ENCODE measurements at regions not wholly inside any gene's neighbourhood (a gene's known extent, or its start where the extent isn't known, plus 50 kb on each side); places are given as distances from the start of the nearest gene placed in this dataset.
"Not testable (repeated sequence)": the region's sequence is repeated elsewhere in the genome, so short reads cannot be mapped to it uniquely, and the experiment has no call there.

DNA sequence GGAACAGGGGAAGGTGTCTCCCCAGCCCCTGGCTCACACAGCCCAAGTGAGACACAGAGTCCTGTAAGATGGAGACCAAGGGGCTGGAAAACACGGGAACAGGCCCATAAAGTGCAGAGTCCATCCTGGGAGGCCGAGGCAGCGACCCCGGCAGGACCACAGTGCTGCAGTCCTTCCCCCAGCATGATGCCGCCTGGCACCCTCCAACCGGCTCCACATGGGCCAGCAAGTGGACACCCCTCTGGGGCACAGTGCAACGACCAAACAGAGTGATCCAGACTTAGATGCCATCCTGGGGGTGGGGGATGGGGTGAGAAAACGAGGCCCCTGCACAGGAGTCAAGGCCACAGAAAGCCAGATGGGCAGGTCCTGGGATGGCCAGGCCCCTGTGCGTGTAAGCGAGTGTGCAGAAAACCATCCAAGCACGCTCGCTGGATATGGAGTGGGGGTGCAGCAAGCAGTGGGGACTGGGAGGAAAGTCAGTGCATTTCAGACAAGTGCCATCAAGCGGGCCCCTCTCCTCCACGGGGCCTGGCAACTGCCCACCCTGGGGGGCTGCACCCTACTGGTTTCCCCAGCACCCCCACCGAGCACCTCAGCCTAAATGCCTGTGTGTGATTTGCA is 104.7 kb downstream of the NPIPB11 start:
- peak in 3 of 42 donors; percentile 7 to 26 (median 19) for DNase-seq
- intact Hi-C loops (cut with DNase I), result not testable (repeated sequence)

DNA sequence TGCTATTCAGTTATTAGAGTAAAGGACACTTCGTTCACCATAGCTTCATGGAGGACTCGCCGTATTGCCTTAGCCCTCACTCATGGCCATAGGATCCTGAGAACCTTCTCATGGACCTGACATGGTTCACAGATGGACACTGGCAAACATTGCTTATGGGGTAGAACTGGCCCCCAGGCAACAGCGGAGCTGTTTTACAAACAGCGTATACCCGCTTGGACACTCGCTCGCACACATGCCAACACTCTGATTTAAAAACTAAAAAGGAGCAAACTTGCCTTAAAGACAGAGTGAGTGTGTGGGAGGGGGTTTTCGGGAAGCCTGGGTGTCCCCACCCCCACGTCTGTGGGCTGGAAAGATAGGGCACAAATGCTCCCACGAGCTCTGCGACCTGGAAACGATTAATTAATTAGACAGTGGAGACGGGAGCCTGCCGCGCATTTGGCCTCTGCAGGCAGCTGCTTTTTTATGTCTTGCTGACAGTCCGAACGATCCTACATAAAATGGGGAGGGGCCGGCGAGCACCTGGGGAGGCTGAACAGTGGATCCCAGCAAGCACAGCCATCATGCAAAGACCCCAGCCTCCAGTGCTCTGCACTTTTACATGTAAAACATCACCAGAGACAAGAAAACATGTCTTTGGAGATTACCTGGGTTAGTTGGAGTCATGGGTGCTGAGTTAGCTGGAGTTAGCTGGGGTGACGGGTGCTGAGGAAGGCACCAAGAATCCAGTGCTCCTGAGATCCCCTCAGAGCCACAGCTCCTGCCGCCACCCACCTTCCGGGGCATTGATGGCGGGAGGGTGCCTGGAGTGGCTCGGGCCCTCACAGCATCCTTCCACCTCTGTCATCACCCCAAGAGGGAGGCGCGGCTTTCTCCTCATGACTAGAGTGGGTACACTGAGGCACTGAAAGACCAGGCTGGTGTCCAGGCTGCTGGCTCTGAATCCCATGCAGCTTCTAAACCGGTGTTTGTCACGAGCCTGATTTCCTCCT is 105.7 kb downstream of the NPIPB11 start:
- DNase-seq, result peak in 3 of 42 donors; percentile 6 to 16 (median 14)
- intact Hi-C loops (cut with DNase I), result not testable (repeated sequence)

DNA sequence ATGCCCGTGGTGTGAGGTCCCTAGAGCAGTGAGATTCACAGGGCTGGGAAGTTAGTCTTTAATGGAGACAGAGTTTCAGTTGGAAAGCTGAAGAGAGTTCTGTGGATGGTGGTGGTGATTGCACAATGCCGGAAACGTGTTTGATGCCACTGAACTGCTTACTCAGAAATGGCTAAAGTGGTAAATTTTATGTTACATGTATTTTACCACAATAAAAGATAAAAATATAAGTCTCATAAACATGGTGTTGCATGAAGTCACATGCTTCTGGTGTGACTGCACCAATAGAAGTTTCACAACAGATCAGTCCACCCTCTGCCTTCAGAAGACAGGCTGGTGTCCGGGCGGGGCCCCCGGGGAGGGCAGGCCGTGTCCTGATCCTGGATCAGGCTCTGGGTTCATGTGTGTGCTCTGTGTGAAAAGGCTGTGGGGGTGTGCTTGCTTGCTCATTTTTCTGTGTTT is 106.5 kb downstream of the NPIPB11 start:
- DNase-seq, result peak in 2 of 42 donors; percentile 7 to 32
- intact Hi-C loops (cut with DNase I), result not testable (repeated sequence)

DNA sequence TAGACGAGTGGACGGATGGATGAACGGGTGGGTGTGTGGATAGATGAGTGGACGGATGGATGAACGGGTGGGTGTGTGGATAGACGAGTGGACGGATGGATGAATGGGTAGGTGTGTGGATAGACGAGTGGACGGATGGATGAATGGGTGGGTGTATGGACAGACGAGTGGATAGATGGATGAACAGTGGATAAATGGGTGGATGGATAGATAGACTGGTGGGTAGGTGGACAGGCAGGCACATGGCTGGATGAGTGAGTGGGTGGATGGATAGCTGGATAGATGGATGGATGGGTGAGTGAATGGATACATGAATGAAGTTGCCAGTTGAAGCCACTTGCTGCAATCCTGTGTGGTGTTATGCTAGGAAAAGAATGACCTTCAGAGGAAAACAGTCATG is 107.5 kb downstream of the NPIPB11 start:
- intact Hi-C loops (cut with DNase I), result not testable (repeated sequence)

DNA sequence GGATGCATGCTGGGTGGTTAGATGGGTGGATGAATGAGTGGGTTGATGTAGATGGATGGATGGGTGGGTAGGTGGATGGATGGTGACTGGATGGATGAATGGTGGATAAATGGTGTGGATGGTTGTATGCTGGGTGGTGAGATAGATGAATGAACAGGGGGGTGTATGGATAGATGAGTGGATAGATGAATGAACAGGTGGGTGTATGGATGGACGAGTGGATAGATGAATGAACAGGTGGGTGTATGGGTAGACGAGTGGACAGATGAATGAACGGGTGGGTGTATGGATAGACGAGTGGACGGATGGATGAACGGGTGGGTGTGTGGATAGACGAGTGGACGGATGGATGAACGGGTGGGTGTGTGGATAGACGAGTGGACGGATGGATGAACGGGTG is 108.2 kb downstream of the NPIPB11 start:
- intact Hi-C loops (cut with DNase I); DNase-seq: not testable (repeated sequence)

More for the DNA sequence above, 107.5 kb downstream of the NPIPB11 start:
- DNase-seq, result not testable (repeated sequence)

DNA sequence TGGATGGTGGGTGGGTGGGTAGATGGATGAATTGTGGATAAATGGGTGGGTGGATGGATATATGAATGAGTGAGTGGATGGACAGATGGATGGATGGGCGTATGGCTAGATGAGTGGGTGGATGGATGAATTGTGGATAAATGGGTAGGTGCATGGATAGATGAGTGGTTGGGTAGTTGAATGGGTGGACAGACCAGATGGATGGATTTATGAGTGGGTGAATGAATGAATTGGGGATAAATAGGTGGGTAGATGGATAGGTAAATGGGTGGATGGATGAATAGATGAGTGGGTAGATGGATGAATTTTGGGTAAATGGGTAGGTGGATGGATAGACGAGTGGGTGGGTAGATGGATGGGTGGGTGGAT is 108.7 kb downstream of the NPIPB11 start:
- DNase-seq; intact Hi-C loops (cut with DNase I): not testable (repeated sequence)

DNA sequence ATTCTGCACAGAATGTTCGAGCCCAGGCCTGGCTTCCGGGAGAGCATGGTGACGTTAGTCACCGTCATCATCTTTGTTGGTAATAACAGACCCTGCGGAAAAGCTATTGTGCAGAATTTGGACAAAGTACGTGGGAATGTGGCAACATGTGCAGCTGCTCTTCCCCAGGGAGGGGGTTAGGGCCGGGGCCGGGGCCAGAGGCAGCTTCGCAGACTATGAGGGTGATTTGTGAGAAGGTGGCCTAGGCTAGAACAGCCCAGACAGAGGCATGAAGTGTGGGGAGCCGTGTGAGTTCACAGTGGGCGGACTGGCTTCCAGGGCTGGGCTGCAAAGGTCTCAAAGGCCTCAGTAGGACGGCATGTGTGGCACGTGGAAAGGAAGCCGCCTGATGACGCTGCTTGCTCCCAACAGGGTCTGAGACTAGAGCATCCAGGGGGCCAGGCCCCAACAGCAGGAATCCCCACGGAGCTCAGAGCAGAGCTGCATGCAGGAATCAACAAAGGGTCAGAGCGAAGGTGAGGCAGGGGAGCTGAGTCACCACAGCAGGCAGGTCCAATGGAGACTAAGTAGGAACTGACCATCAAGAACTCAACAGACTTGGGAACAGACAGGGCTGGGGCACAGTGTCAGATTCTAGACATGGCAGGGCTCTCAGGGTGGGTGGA is 109.2 kb downstream of the NPIPB11 start:
- peak in 4 of 42 donors; percentile 10 to 17 (median 14) for DNase-seq
- intact Hi-C loops (cut with DNase I), result not testable (repeated sequence)

DNA sequence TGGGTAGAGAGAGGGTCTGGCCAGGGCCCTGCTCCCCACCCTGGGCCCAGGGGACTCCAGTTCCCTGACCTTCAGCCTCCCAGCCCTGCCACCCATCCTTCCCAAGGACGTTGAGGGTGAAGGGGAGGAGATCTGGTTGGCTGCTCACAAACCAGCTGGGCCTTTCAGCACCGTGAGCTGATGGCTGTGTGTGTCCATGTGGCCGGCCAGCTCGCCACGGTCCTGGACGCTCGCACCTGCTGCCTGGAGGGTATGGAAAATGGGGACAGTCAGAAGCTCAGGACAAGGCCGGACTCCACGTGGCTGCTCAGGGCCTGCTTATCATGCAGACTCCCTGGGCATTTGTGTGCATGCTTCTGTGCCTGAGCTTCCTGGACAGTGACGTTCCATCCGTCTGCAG is 110.3 kb downstream of the NPIPB11 start:
- peak in 1 of 42 donors; percentile 17 for DNase-seq

DNA sequence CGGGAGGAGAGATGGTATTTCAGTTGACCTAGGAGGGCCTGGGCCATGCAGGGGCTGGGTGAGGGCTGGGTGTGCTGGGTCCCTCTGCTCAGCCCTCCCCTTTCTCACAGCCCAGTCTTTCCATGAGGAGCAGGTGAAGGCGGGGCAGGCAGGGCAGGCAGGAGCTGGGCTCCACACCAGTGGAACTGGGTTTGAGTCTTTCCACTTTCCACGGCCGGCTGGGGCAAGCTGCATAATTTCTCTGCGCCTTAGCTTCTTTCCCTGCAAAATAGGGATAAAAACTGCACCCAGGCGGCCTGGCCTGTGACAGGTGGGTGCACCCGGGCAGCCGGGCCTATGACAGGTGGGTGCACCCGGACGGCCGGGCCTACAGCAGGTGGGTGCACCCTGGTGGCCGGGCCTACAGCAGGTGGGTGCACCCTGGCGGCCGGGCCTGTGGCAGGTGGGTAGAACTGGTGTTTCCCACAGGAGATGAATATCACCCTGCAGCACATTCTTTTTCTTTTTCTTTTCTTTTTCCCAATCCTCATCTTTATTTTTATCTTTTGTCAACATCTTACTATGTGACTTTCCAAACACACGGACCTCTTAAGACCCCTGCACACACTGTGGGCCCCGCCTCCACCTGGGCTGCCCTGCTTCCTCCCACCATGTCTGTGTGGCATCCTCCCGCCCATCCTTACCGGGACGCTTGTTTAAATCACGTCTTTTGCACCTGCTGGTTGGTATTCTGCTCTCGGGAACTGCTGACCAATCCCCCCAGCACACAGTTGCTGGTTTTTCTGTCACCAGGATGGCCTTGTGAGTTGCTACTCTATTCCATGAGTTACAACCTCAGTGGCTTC is 111.3 kb downstream of the NPIPB11 start:
- not testable (repeated sequence) for DNase-seq

More for the DNA sequence above, 110.3 kb downstream of the NPIPB11 start:
- intact Hi-C loops (cut with DNase I), result not testable (repeated sequence)

DNA sequence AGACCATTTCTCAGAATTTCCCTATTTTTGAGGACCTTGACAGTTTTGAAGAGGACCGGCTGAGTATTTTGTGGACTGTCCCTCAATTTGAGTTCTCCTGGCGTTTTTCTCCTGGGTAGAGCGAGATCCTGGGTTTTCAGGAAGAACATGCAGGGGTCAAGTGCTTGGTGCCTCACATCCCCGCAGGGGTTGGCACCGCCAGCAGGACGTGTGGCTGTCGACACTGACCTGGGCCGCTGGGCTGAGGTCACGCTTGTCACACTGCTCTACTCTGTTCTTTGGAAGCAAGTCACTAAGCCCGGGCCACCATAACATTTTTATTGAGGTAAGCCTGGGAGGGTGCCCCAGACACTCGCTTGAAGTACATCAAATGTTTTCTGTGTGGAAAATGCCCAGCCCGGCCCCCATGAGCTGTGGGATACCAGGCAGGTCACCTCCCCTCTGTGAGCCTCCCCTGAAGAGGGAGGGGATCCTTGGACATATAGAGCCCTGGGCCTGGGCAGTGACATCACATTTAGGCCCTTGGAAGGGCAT is 112.0 kb downstream of the NPIPB11 start:
- DNase-seq; intact Hi-C loops (cut with DNase I): not testable (repeated sequence)

More for the DNA sequence above, 111.3 kb downstream of the NPIPB11 start:
- intact Hi-C loops (cut with DNase I), result not testable (repeated sequence)

DNA sequence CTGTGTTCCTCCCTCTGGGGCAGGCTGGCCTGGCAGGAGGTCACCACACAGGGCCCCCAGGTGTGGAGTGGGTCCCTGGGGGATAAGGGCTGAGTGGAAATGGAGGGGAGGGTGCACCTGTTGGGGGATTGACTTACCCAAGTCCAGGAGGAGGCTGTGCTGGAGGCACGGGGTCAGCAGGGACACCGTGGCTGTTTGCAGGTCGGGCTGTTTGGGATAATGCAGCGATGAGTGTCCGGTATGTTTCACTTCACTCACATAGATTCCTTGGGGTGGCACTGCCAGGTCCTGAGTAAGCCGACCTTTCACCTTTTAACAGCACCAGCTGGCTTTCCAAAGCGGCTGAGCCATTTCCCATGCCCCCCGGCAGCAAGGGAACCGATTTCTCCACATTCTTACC is 113.0 kb downstream of the NPIPB11 start:
- DNase-seq; intact Hi-C loops (cut with DNase I): not testable (repeated sequence)

DNA sequence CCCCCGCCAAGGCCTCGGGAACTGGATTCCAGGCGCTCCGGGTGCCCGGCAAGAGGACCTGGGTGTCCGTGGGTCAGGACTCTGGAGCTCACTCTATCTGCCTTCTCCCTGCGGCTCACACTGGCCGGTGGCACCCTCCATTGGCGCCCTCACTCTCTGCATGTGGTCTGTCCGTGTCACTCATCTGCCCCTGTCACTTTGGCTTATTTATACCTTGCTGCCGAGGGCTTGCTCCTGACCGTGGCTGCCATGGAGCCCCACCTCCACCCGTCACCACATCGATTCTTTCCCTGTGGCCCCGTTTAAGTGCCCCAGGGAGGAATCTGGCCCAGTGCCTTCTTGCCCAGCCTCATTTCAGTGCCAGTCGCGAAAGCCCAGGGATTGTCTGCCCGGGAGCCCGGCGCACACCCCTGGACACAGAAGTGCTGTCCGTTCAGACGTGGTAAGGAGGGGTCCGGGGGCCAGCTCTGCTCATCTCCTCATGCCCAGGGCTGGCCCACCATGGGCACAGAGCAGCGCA is 113.5 kb downstream of the NPIPB11 start:
- intact Hi-C loops (cut with DNase I), result not testable (repeated sequence)
- DNase-seq, result peak in 1 of 42 donors; percentile 15

DNA sequence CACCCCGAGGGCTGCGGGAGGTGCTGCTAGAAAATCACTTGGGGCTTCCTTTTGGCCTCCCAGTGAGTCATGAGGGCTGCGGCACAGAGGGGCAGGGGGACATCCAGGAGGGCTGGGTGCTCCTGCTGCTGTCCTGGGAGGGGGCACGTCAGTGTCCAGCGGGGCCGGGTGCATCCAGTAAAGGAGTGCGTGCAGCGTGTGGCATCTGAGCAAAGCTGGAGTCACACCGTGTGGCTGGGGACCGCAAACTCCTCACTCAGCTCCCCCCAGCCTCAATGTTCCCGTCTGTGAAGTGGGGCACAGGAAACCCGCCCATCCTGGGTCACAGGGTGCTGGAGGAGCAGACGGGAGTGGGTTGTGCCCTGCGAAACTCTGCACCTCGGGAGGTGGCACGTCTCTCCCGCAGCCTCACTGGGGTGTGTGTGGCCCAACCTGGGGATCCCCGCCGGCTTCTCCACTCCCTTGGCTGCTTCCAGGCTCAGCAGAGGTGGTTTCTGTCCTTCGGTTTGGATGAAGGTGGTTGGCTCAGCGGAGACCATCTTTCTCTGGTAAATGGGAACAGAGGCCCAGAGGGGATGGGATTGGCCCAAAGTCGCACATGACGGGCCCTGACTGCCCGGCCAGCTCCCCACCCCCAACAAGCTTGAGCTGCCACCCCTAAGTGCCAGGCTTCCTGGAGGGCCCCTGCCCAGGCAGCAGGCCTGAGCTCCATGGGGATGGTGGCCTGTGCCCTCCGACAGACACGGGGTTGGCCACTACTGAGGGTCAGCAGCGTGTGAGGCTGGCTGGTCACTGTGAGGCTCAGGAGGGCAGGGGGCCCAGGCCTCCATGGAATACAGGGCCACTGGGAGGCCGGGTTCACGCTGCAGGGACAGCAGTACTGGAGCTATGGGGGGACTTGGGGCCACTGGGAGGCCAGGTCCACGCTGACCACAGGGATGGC is 114.9 kb downstream of the NPIPB11 start:
- DNase-seq, result peak in 1 of 42 donors; percentile 11
- intact Hi-C loops (cut with DNase I), result not testable (repeated sequence)

DNA sequence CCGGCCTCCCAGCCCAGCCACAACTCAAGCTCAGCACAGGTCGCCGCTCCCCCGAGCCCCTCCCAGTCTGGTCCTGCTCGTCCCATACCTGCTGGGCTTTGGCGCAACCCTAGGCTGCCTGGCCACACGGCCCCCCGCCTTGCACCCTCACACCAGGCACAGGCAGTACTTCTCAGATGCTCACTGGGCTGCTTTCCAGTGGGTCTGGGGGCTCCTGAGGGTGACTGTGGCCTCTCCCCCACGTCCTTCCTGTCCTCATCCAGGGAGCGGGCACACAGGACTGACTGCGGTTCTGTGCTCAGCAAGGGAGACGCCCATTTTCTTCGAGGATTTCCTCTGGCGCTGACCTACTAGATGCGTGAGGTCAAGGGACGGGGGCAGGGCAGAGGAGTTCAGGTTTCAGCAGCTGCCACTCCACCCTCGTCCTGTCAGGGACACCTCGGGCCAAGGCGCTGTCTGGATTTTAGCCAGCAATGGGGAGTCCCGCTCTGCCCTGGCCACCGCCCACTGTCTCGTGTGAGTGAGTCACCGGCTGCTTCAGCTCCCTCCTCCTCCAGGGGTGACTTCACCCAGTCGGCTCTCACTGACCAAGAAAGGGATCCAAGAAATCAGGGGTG is 115.8 kb downstream of the NPIPB11 start:
- intact Hi-C loops (cut with DNase I), result no loop called here
- peak in 33 of 42 donors; percentile 13 to 80 (median 37) for DNase-seq

DNA sequence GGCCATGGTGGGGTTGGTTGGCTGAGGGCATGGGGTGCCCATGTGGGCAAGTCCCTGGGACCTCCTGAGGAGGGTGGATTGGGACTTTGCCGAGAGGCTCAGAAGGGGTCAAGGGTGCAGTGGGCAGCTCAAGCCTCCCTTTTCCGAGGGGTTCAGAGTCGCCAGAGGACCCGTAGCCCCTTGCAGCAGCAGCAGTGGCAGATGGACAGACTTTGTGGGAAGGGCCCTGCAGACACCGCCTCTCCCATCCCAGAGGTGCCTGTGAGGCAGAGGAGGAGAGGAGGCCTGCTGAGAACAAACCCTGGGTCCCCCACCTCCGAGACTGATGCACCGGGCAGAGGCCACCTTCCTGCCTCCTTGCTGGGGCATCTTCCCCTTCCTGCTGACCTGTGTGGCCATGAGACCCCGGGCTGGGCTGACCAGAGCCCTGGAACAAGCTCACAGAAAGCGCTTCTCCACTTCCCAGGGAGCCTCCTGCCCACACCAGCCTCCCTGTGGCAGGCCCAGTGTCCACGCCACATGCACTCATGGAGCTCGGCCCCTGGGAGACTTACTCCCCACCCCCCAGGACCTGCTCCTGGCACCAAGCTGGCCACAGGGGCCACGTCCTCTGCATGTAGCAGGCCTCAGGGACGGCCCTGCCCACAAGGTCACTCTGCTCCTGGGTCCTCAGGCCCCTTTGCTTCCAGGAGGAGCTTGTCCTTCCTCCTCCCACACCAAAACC is 116.8 kb downstream of the NPIPB11 start:
- intact Hi-C loops (cut with DNase I); DNase-seq: not testable (repeated sequence)

All from head of caudate nucleus (tissue), 42 donors.